Mesothelial cell of epicardium (in vitro differentiated cells): ENCODE measurements at regions not wholly inside any gene's neighbourhood (a gene's known extent, or its start where the extent isn't known, plus 50 kb on each side); places are given as distances from the start of the nearest gene placed in this dataset.

Experiments
- DNase-seq, 2 experiments: peaks; one replicate each; pipeline ENCODE4 v3.0.0; 2021; ENCODE audit warnings: low spot score in 2 of 2; ENCODE audit not compliant: unreplicated experiment in 2 of 2
- H3K27ac Mint-ChIP-seq: 2 replicates; pipeline ENCODE4 v1.8.0; 2021; ENCODE audit warnings: mixed read lengths
- H3K27me3 Mint-ChIP-seq: 2 replicates; pipeline ENCODE4 v1.8.0; 2021; ENCODE audit warnings: low read depth, mixed read lengths
- H3K36me3 Mint-ChIP-seq: 2 replicates; pipeline ENCODE4 v1.8.0; 2021; ENCODE audit warnings: mixed read lengths
- H3K4me1 Mint-ChIP-seq: 2 replicates; pipeline ENCODE4 v1.8.0; 2021; ENCODE audit warnings: mixed read lengths
- H3K4me3 Mint-ChIP-seq: 2 replicates; pipeline ENCODE4 v1.8.0; 2021; ENCODE audit warnings: mild to moderate bottlenecking, moderate library complexity, mixed read lengths
- H3K9me3 Mint-ChIP-seq: 2 replicates; pipeline ENCODE4 v1.8.0; 2021; ENCODE audit warnings: mixed read lengths
- CTCF ChIP-seq: fragments of 200-600 bp; sonication (generic); IDR thresholded peaks from one replicate; pipeline ENCODE4 v1.5.0; 2021; ENCODE audit warnings: antibody characterized with exemption; ENCODE audit not compliant: unreplicated experiment

GRCh38 chr21:38206646-38207045 lies 50.1 kb upstream of the KCNJ15 start:
- Mint-ChIP-seq H3K27ac (no peak overlapping the region), H3K36me3 (no peaks in the 10 kb centered on the region), H3K4me1 (no peaks in the 10 kb centered on the region), H3K9me3 (peaks cover 18% of the 10 kb centered on the region), H3K27me3 (peaks cover 14% of the 10 kb centered on the region), H3K4me3 (no peak overlapping the region)
- no peak for DNase-seq
- TF ChIP-seq CTCF, result no peak
